ENCODE measurements at regions not wholly inside any gene's neighbourhood (a gene's known extent, or its start where the extent isn't known, plus 50 kb on each side); places are given as distances from the start of the nearest gene placed in this dataset.

DNA sequence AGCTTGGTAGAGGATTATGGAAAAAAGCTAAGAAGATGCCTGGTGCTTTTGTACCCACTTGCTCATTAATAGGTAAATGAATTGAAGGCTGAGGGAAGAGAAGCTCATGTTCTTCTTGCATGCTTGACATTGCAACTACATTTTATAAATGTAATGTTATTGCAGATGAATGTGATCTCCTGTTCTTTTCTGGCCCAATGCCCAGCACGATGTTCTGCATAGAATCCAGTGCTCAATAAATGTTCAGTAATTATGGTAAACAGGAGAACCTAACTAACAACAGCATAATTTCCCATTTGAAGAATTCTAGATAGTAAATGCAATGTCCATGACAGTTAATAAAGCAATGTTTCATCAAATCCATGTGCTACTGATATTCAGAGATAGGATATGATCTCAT is 638.2 kb upstream of the SOX9 start:
- no peak overlapping the region for H3K4me3 ChIP-seq
- TF ChIP-seq, protein P1, sequence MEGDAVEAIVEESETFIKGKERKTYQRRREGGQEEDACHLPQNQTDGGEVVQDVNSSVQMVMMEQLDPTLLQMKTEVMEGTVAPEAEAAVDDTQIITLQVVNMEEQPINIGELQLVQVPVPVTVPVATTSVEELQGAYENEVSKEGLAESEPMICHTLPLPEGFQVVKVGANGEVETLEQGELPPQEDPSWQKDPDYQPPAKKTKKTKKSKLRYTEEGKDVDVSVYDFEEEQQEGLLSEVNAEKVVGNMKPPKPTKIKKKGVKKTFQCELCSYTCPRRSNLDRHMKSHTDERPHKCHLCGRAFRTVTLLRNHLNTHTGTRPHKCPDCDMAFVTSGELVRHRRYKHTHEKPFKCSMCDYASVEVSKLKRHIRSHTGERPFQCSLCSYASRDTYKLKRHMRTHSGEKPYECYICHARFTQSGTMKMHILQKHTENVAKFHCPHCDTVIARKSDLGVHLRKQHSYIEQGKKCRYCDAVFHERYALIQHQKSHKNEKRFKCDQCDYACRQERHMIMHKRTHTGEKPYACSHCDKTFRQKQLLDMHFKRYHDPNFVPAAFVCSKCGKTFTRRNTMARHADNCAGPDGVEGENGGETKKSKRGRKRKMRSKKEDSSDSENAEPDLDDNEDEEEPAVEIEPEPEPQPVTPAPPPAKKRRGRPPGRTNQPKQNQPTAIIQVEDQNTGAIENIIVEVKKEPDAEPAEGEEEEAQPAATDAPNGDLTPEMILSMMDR (IDR thresholded peaks at IDR 0.05): no peak
- TF ChIP-seq POLR2A (IDR thresholded peaks at IDR 0.05) (no peak), EP300 (IDR thresholded peaks at IDR 0.05) (no peak), POLR2AphosphoS5 (IDR thresholded peaks at IDR 0.05) (no peak)
- no peaks in the 10 kb centered on the region for H3K4me1 ChIP-seq
- no peaks in the 10 kb centered on the region for H3K27me3 ChIP-seq
- no peak for DNase-seq (ENCODE audit: low spot score in 2 of 2)
- H3K9me3 ChIP-seq: no peaks in the 10 kb centered on the region
- no peak overlapping the region for H3K27ac ChIP-seq
- no peaks in the 10 kb centered on the region for H3K36me3 ChIP-seq
- WGBS: 21% methylated on average over 1 of the region's 1 CpG

DNA sequence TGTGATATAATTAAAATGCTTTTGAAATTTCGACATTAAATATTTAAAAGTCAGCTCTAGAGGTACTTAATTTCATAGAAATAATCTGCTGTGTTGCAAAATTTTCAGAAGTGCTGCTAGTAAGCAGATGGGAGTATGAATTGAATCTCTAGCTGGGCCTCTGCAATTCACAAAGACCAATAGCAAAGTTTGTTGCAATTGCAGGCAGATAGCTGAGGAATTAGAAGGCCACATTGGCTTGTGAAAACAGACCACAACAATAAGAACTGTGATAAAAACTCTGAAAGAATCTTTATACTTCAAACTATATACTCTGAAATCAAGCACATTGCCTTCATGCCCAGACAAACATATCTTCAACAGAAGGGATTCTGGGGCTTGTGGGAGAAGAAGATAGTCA is 636.3 kb upstream of the SOX9 start:
- Histone ChIP-seq H3K27me3 (no peaks in the 10 kb centered on the region), H3K36me3 (no peaks in the 10 kb centered on the region), H3K4me1 (no peaks in the 10 kb centered on the region), H3K4me3 (no peak overlapping the region), H3K27ac (no peak overlapping the region), H3K9me3 (no peaks in the 10 kb centered on the region)
- no peak for DNase-seq (ENCODE audit: low spot score in 2 of 2)
- no peak for TF ChIP-seq EP300 (IDR thresholded peaks at IDR 0.05)
- TF ChIP-seq POLR2AphosphoS5 (IDR thresholded peaks at IDR 0.05): no peak
- TF ChIP-seq, protein P1 (IDR thresholded peaks at IDR 0.05): no peak
- no peak for TF ChIP-seq POLR2A (IDR thresholded peaks at IDR 0.05)
- 84% methylated on average over 1 of the region's 1 CpG for WGBS

DNA sequence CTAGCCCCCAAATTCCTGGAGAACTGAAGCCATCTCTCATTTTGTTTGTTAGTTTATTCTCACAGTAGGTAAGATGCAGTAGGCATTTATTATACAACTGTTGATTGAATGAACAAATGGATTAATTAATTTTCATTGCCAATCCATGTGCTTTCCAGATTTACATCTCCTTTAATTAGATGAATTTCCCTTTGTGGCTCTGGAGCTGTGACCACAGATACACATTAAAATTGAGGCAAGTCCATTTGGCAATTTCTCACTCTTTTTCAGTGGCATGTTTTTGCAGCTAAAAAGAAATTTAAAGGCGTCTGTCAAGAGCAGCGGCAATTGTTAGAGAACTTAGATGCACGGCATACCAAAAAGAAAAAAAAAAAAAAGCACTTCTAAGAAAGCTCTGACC is 635.4 kb upstream of the SOX9 start:
- no peak overlapping the region for H3K27ac ChIP-seq
- TF ChIP-seq POLR2A (IDR thresholded peaks at IDR 0.05) (no peak), POLR2AphosphoS5 (IDR thresholded peaks at IDR 0.05) (no peak), EP300 (IDR thresholded peaks at IDR 0.05) (no peak)
- 89% methylated on average over 3 of the region's 3 CpGs for WGBS

DNA sequence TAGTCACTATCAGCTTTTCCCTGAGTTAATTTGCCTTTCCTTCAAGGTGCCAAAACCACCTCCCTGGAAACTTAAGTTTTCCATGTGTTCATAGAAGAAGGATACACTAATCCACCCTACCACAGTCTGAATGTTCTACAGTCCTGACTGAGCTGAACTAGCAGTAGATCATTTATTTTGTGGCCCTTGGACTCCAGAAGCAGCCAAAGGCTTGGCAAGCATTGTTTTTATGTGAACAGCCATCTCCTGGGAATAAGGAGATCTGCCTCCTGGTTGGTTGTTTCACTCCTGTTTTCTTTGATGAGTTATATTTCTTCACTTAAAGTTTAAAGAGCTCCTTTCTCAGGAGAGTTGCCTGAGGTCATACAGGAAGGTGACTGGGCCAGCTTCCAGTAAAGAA is 634.6 kb upstream of the SOX9 start:
- Histone ChIP-seq H3K9me3 (no peaks in the 10 kb centered on the region), H3K36me3 (no peaks in the 10 kb centered on the region), H3K27ac (no peak overlapping the region), H3K4me3 (no peak overlapping the region), H3K4me1 (no peaks in the 10 kb centered on the region), H3K27me3 (no peaks in the 10 kb centered on the region)
- no peak for TF ChIP-seq POLR2AphosphoS5 (IDR thresholded peaks at IDR 0.05)
- no peak for TF ChIP-seq EP300 (IDR thresholded peaks at IDR 0.05)
- no peak for TF ChIP-seq POLR2A (IDR thresholded peaks at IDR 0.05)
- TF ChIP-seq, protein P1 (IDR thresholded peaks at IDR 0.05): no peak
- DNase-seq (ENCODE audit: low spot score in 2 of 2): no peak

More for the DNA sequence above, 635.4 kb upstream of the SOX9 start:
- no peak for DNase-seq (ENCODE audit: low spot score in 2 of 2)
- no peaks in the 10 kb centered on the region for H3K27me3 ChIP-seq
- no peak overlapping the region for H3K4me3 ChIP-seq
- H3K36me3 ChIP-seq: no peaks in the 10 kb centered on the region
- H3K4me1 ChIP-seq: no peaks in the 10 kb centered on the region
- H3K9me3 ChIP-seq: no peaks in the 10 kb centered on the region

DNA sequence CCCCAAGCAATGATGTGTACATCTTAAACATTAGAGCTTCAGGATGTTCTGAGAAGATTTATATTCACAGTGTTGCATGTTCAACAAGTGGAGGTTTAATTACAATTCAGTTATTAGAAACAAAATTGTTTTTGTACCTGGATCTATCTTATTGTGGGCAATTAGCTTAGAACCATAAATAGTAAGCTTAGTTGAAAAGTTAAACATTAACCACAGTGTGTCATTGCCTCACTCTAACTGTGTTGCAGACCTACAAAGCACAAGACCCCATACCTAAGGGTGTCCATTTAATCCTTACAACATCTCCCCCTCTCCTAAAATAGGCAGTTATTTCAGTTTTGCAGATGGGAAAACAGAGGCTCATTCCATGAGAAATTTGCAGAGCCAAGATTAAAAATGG is 632.0 kb upstream of the SOX9 start:
- no peaks in the 10 kb centered on the region for H3K27me3 ChIP-seq
- no peak for DNase-seq (ENCODE audit: low spot score in 2 of 2)
- TF ChIP-seq POLR2A (IDR thresholded peaks at IDR 0.05): no peak
- TF ChIP-seq, protein P1 (IDR thresholded peaks at IDR 0.05): no peak
- no peak for TF ChIP-seq EP300 (IDR thresholded peaks at IDR 0.05)
- TF ChIP-seq POLR2AphosphoS5 (IDR thresholded peaks at IDR 0.05): no peak
- no peak overlapping the region for H3K27ac ChIP-seq
- no peaks in the 10 kb centered on the region for H3K36me3 ChIP-seq
- H3K9me3 ChIP-seq: no peaks in the 10 kb centered on the region
- no peaks in the 10 kb centered on the region for H3K4me1 ChIP-seq
- no peak overlapping the region for H3K4me3 ChIP-seq
